Prostate gland (tissue), 2 donors: ENCODE measurements at regions not wholly inside any gene's neighbourhood (a gene's known extent, or its start where the extent isn't known, plus 50 kb on each side); places are given as distances from the start of the nearest gene placed in this dataset.

Source experiments
- DNase-seq: peaks from one replicate; pipeline ENCODE4 v3.0.0-alpha.2; 2019; ENCODE audit warnings: low spot score
- H3K27ac ChIP-seq, 2 donors: fragments of 200-600 bp; sonication (generic); 2 replicates each; pipeline ENCODE4 v1.5.1; 2017 to 2019
- H3K27me3 ChIP-seq: fragments of 200-600 bp; sonication (generic); replicated peaks from 2 replicates; pipeline ENCODE4 v1.5.1; 2019; ENCODE audit not compliant: insufficient read depth
- H3K36me3 ChIP-seq, 2 donors: fragments of 200-600 bp; sonication (generic); 1 replicate in 1 of 2; 2 replicates in 1 of 2; pipeline versions ENCODE4 v1.5.1 to v1.8.1; 2017 to 2019
- H3K4me1 ChIP-seq: fragments of 200-600 bp; sonication (generic); replicated peaks from 2 replicates; pipeline ENCODE4 v1.5.1; 2019
- H3K4me3 ChIP-seq, 2 donors: fragments of 200-600 bp; sonication (generic); 2 replicates each; pipeline ENCODE4 v1.5.1; 2017 to 2019
- H3K9me3 ChIP-seq: fragments of 200-600 bp; sonication (generic); 2 replicates; pipeline ENCODE4 v1.5.1; 2017
- CTCF ChIP-seq, 4 experiments: fragments of 200-600 bp in 2 of 4; fragments of 450-650 bp in 2 of 4; sonication (generic) in 2 of 4; IDR thresholded peaks; 1 replicate in 3 of 4; 2 replicates in 1 of 4; pipeline ENCODE4 v1.5.1; 2016 to 2019; ENCODE audit warnings: antibody characterized with exemption in 4 of 4, mild to moderate bottlenecking in 2 of 4, moderate library complexity in 2 of 4
- POLR2A ChIP-seq: fragments of 450-650 bp; IDR thresholded peaks from one replicate; pipeline ENCODE4 v1.6.1; 2016; ENCODE audit warnings: antibody characterized with exemption, mild to moderate bottlenecking
- POLR2AphosphoS5 ChIP-seq: sonication (generic); formaldehyde crosslinking; IDR thresholded peaks from one replicate; pipeline ENCODE4 v1.6.1; 2017; ENCODE audit warnings: antibody characterized with exemption
- WGBS: methylation state at CpG from one replicate; pipeline ENCODE4 v1.1.5; 2018; 5-methylcytosine and 5-hydroxymethylcytosine counted together
- intact Hi-C: fragments of 100-400 bp; cut with DNase I; formaldehyde crosslinking; loops from one replicate; pipeline ENCODE4 v1.14.2; 2022

DNA sequence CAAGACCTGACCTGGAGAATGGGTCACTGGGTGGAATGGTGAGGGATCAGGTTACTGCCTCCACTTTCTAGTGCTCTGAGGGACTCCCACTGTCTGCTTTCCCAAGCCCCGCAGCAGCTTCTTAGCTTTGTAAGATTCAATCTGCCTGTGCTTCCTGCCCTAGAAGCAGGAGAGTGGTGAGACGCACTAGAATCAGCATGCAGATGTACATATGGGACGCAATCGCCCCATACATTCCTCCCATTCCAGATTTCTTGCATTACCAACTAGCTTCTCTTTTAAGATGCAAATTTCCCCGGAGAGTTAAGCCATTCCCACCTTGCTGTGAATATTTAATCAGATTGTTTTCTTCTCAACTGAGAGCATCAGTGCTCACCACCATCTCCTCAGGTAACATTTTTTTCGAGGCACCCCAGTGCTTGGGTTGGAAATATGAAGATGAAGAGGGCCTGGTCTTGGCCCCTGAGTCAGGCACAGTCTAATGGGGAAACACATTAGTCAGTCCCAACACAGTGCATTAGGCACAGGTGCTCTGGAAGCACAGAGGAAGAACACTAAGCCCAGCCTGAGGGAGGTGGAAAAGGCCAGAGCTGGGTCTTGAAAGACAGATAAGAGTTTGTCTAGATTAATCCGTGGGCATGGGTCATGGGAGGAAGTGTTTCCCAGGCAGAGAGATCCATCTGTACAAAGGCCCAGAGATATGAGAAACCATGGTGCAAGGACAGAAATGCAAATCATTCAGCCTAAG lies 66.7 kb upstream of the PRPS1 start:
- Histone ChIP-seq H3K4me1 (no peaks in the 10 kb centered on the region), H3K27ac (no peak overlapping the region), H3K36me3 (no peaks in the 10 kb centered on the region), H3K9me3 (no peaks in the 10 kb centered on the region), H3K27me3 (no peaks in the 10 kb centered on the region), H3K4me3 (no peak overlapping the region)
- no peak for DNase-seq
- TF ChIP-seq POLR2A (no peak), POLR2AphosphoS5 (no peak), CTCF (IDR thresholded peaks at IDR 0.05) (no peak)
- WGBS, result 53% methylated on average over 7 of the region's 7 CpGs
- intact Hi-C loops, result no loop called here

DNA sequence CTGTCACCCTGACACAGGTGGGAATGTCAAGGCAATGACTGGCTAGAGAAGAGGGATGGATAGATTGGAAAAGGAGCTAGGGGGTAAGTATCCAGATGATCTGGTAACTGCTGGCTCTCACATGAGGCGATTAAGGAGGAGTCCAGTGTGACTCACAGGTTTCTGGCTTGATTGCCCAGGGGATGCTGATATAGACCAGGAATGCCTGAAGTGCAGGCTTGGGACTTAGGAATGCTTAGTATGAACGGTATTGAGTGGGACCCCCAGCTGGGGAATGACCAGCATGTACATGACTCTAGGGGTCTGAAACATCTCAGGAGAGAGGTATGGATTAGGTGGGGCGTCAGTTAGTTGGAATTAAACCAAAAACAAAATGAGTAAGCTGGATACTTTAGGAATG lies 65.8 kb upstream of the PRPS1 start:
- Histone ChIP-seq H3K27ac (no peak overlapping the region), H3K27me3 (no peaks in the 10 kb centered on the region), H3K36me3 (no peaks in the 10 kb centered on the region), H3K4me1 (no peaks in the 10 kb centered on the region), H3K4me3 (no peak overlapping the region), H3K9me3 (no peaks in the 10 kb centered on the region)
- no peak for TF ChIP-seq POLR2AphosphoS5
- TF ChIP-seq CTCF (IDR thresholded peaks at IDR 0.05), result no peak
- no peak for TF ChIP-seq POLR2A
- intact Hi-C loops, result no loop called here
- 90% methylated on average over 3 of the region's 3 CpGs for WGBS
- no peak for DNase-seq

GRCh38 chrX:107563824-107564223 lies 64.5 kb upstream of the PRPS1 start:
- Histone ChIP-seq H3K36me3 (no peaks in the 10 kb centered on the region), H3K9me3 (no peaks in the 10 kb centered on the region), H3K27me3 (no peaks in the 10 kb centered on the region), H3K4me3 (no peak overlapping the region), H3K27ac (no peak overlapping the region), H3K4me1 (no peaks in the 10 kb centered on the region)
- TF ChIP-seq POLR2A (no peak), CTCF (IDR thresholded peaks at IDR 0.05) (no peak), POLR2AphosphoS5 (no peak)
- WGBS, result 72% methylated on average over 2 of the region's 4 CpGs
- intact Hi-C loops, result no loop called here
- no peak for DNase-seq

DNA sequence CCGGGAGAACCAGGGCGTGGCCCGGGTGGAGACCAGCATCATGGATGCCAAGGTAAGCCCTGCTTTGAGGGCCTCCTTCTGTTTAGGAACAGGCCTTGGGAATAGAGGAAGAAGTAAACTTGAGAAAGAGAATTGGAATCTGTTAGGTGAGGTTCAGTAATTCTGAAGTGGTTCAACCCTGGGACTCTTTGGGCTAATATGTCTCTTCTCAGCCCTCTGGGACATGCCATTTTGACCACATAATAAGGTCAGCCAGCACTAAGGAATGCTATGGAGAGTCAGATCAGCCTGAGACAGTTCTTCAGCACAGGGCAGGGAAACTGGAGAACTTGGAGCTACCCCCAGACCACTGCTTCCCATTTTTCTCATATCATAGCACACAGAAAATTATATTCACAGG lies 63.3 kb upstream of the PRPS1 start:
- no peak overlapping the region for H3K4me3 ChIP-seq
- no peaks in the 10 kb centered on the region for H3K36me3 ChIP-seq
- H3K4me1 ChIP-seq, result no peaks in the 10 kb centered on the region
- no peak for TF ChIP-seq POLR2A
- TF ChIP-seq CTCF (IDR thresholded peaks at IDR 0.05), result no peak
- no peak for TF ChIP-seq POLR2AphosphoS5
- 94% methylated on average over 3 of the region's 3 CpGs for WGBS
- H3K27ac ChIP-seq, result no peak overlapping the region
- intact Hi-C loops, result no loop called here
- no peaks in the 10 kb centered on the region for H3K27me3 ChIP-seq
- no peak for DNase-seq
- no peaks in the 10 kb centered on the region for H3K9me3 ChIP-seq

GRCh38 chrX:107565931-107566603 lies 62.2 kb upstream of the PRPS1 start:
- no peak for DNase-seq
- no peak overlapping the region for H3K4me3 ChIP-seq
- no peaks in the 10 kb centered on the region for H3K27me3 ChIP-seq
- no peaks in the 10 kb centered on the region for H3K9me3 ChIP-seq
- TF ChIP-seq POLR2A, result no peak
- no peak for TF ChIP-seq POLR2AphosphoS5
- TF ChIP-seq CTCF (IDR thresholded peaks at IDR 0.05), result no peak
- no peaks in the 10 kb centered on the region for H3K4me1 ChIP-seq
- no peak overlapping the region for H3K27ac ChIP-seq
- 28% methylated on average over 7 of the region's 7 CpGs for WGBS
- H3K36me3 ChIP-seq, result no peaks in the 10 kb centered on the region
- intact Hi-C loops, result no loop called here
